HG03064 (cell line): ENCODE measurements at regions not wholly inside any gene's neighbourhood (a gene's known extent, or its start where the extent isn't known, plus 50 kb on each side); places are given as distances from the start of the nearest gene placed in this dataset.
A peak's percentile ranks its signal among the peaks of the same experiment; 100 is the strongest.

Experiments used
- ATAC-seq: cut with Tn5 transposase; IDR thresholded peaks from one replicate; pipeline ENCODE4 v1.9.1; 2021; ENCODE audit warnings: low read depth; ENCODE audit not compliant: unreplicated experiment

DNA sequence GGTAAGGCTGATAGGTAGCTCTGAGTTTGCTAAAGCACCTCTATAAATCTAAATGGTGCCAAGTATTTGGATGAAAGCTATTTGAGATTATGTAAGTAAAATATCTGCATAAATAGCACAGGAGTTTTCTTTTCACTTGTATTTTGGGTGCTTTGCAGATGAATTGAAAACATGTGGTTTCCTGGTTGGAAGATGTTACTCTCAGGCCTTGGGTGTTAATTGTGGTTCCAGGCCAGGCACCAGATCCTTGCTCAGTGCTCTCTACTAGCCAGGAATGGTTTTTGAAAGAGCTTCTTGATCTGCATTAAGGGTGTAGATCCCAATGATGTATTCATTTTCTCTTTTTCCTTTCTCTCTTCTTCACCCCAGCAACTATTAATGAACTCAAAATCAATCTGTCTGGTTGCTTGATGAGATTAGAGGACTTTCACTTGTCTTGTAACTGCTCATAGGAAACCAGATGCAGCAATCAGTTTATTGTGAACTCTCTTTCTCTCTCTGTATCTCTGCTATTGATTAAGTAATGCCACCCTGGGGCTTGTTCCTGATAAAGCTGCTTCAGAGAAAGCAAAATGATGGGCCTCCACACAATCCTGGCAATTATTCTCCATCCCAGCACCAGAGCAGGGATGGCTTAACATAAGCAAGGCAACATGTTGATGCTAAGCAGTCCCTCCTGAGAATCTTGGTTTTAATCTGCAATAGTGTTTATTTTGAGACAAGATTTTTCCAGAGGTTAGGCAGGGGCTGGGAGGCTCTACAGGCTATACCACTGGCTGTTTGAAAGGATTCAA, 147.0 kb upstream of the NTM start:
- ATAC-seq = peak; percentile 53

DNA sequence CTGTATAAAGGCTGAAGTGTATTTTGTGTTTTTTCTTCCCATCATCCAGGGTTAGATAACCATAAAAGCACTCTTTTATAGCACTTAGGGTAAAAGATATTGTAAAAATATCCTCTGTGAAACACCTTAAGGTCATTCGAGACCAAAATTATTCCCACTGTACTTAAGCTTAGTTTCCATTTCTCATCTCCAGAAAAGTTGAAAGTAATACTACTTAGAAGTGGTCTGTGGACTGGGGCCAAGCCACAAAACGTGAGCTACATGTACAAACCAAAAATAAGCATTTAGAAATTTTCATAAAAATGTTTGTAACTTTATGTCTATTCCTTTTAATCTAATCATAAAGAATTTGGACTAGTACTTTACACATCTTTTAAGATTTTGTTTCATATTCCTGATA, 142.0 kb upstream of the NTM start:
- ATAC-seq = no peak

- ATAC-seq = no peak
Measured at GRCh38 chr11:131229221-131229620, 141.2 kb upstream of the NTM start.

GRCh38 chr11:131231317-131231940, 139.0 kb upstream of the NTM start:
- ATAC-seq = no peak

GRCh38 chr11:131232261-131232660, 138.2 kb upstream of the NTM start:
- ATAC-seq = no peak

DNA sequence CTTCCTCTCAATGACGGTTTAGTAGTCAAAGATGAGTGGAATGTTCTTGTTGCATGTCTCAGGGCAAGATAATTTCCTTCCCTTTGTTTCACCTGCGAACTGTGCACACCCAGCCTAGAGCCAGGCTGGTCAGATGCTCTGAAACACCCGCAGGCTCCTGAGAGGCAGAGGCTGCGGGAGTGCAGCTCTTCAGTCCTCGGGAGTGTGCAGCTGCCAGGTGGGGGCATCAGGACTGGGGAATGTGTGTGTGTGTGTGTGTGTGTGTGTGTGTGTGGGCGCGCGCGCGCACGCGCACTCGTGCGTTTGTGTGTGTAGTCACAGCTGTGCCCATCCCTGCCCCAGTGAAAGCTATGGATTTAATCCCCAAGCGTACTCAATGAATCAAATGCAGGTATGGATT, 136.2 kb upstream of the NTM start:
- ATAC-seq = no peak

DNA sequence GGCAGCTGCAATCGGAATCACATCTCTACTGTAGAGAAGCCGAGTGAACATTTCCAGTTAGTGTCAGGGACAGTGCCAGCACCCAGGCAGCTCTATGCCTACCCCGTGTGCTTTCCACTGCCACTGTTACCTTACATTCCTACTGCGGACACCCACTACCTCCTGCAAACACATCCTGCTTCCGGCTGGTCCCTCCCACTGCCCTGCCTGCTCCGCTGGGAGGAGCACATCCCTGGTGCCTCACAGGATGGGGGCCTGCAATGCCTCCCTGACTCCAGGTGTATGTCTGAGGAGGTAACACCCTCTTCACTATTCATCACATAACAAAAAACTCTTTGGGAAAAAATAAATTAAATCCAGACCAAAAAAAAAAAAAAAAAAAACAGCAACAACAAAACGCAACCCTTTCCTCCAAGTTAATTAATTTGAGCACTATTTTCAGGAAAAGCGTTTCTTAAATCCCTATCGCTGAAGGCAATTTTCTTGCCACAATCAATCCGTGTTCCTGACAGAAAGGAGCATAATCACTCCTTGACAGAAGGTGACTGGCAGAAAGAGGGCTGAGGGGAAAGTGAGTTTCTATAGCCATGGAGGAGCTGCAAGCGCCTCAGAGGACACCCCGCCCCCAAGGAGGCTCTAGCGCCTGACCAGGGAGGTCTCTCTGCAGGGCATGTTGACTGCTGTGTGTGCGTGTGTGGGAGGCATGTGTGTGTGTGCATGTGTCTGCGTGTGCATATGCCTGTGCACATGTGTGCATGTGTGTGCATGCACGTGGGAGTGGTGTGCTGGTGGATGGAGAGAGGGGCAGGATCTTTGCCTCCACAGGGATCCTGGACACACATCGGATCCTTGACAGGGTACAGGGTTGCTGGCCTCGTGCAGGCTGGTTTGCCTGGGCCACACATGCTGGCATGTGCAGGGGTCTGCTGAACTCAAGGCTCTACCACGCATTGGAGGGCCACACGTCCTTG, 134.8 kb upstream of the NTM start:
- ATAC-seq = no peak

DNA sequence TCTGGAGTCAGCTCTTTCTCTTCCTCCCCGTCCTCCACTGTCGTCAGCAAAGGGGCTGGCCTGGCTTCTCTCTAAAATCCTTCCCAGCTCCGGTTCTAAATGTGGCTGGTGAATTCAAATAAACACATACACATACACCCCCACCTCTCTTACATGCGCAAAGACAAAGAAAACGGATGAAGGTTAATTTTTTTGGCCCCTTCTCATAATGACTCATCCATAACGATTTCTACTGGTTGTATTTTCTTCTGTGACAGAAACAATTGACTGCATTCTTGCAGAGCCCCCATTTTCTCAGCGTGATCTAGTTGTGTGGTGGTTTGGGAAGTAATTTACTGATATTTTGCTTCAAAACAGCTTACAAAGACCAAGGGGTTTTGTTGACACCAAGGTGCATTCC, 130.0 kb upstream of the NTM start:
- ATAC-seq = no peak

GRCh38 chr11:131242476-131243000, 127.9 kb upstream of the NTM start:
- ATAC-seq = no peak

GRCh38 chr11:131246156-131246555, 124.3 kb upstream of the NTM start:
- ATAC-seq = no peak

DNA sequence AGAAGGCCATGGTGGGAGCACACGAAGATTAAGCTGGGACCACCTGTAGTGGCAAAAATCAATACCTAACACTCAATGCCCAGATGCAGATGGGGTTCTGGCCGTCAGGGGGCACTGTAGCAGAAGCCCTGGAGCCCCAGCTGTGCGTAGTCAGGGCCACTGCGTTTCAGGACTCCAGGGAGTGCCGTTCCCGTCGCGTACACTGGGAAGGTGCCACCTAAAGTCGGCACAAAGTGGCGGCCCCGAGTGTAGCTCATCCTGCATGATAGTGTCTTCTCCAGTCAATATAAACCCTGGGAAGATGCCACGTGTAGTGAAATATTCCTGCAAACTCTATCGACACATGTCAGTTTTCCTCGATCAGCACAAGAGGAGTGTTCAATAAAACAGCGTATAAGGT, 123.8 kb upstream of the NTM start:
- no peak for ATAC-seq

GRCh38 chr11:131248588-131248987, 121.8 kb upstream of the NTM start:
- no peak for ATAC-seq

- ATAC-seq = no peak
Measured at GRCh38 chr11:131253142-131253655, 117.2 kb upstream of the NTM start.

- no peak for ATAC-seq
Measured at GRCh38 chr11:131253656-131254151, 116.7 kb upstream of the NTM start.

- no peak for ATAC-seq
Measured at GRCh38 chr11:131254254-131254653, 116.2 kb upstream of the NTM start.

DNA sequence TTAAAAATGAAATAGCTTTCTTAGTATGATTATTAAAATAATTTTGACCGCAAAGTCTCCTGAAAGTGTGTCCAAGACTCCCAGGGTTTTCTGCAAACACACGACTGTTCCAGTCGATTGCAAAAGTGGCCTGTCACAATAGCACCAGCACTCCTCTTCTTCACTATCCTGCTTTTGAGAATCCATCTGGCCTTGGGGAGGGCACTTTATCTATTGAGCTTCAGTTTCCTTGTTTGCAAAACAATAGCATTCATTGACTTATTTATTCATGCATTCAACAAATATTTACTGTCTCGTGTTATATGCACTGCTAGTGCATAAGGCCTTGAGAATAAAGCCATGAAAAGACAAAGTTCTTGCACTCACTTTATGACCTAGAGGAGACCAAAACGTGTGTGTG, 96.2 kb upstream of the NTM start:
- ATAC-seq = no peak

DNA sequence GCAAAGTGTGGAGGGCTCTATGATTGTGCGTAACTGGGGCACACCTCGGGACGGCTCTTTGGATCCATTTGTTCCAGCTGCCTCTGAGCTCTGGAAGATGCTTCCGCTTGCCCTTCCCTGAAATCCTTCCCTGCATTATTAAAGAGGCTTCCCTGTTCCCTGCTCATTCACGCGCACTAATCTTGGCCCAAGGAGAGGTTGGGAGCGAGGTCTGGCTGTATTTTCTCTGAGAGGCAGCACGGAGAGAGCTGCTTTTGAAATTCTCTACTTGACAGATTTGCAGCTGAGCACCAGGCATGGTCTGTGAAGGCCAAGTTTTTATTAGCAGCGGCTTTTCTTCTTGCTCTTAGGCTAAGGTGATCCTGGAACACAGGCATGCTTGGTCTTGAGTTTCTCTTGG, 94.8 kb upstream of the NTM start:
- no peak for ATAC-seq

DNA sequence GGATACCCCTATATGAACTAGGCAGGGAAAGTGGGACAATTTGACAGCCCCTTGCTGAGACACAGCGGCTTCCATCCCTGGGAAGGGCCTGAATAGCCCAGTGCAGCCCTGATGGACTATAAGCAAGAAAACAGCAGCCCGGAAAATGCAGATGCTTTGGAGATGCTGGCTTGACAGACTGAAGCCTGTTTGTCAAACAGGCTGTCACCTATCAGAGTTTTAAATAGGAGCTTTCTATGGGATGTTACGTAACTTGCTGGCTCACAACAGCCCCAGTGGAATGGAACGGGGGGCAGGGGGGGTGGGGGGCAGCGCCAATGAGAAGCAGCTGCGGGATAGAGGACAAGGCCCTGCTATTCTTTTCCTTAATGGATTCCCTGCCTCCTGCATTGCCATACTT, 91.9 kb upstream of the NTM start:
- no peak for ATAC-seq

DNA sequence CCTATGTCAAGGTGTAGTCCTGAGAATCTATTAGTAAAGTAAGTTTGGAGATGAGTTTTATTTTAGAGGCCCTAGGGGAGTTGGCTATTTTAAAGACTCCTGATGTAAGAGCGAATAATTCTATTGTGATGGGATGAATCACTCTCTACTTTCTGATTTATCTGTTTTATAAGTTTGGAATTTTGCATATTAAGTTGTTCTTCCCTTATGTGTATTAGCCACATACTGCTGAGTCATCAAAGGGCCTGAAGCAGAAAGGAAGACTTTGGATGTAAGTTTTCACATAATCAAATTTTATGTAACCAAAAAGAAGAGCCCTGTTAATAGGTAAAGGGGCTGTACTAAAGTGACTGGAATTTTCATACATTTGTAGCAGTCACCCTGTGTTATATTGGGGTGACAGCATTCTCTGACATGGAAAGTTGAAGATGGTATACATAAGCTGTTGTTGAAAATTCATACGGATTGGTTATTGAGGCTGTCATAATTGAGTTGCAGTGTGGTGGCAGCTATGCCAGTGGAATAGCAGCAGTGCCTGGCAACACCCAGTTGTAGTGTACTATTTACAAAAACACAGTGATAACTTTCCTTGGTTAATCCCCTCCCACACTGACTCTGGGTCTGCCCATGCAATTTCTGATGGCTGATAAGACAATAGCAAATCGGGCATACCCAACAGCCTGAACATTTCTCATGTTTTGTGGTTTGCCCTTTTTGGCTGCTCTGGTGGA, 90.6 kb upstream of the NTM start:
- ATAC-seq = no peak

GRCh38 chr11:131281316-131281715, 89.1 kb upstream of the NTM start:
- no peak for ATAC-seq
